GM23338 (cell line): ENCODE measurements at regions not wholly inside any gene's neighbourhood (a gene's known extent, or its start where the extent isn't known, plus 50 kb on each side); places are given as distances from the start of the nearest gene placed in this dataset.

Source experiments
- CREB1 ChIP-seq: fragments of 250-450 bp; sonication (Bioruptor Pico); IDR thresholded peaks from 2 replicates; pipeline ENCODE4 v1.5.0; 2020; ENCODE audit warnings: low read depth, mild to moderate bottlenecking, moderate library complexity
- CTCF ChIP-seq, 2 experiments: fragments of 200-600 bp in 1 of 2; sonication (generic) in 1 of 2; conservative IDR thresholded peaks; 2 replicates each; pipeline versions ENCODE4 v1.5.1 to v1.6.1; 2016 to 2017; ENCODE audit warnings: antibody characterized with exemption in 2 of 2, low read depth in 2 of 2, mild to moderate bottlenecking in 2 of 2, moderate library complexity in 1 of 2
- EZH2 ChIP-seq: fragments of 200-600 bp; sonication (generic); IDR thresholded peaks from one replicate; pipeline ENCODE4 v1.8.0; 2017; ENCODE audit warnings: antibody characterized with exemption, mild to moderate bottlenecking, low read depth; ENCODE audit not compliant: unreplicated experiment
- JUNB ChIP-seq: IDR thresholded peaks from one replicate; pipeline ENCODE4 v1.6.1; 2016; ENCODE audit warnings: antibody characterized with exemption; ENCODE audit not compliant: unreplicated experiment
- POLR2AphosphoS5 ChIP-seq: IDR thresholded peaks from 2 replicates; pipeline ENCODE4 v1.6.1; 2016; ENCODE audit warnings: antibody characterized with exemption, low read depth
- REST ChIP-seq: IDR thresholded peaks from one replicate; pipeline ENCODE4 v1.6.1; 2018; ENCODE audit warnings: antibody characterized with exemption; ENCODE audit not compliant: unreplicated experiment
- ZNF331 ChIP-seq: fragments of 250-450 bp; sonication (Bioruptor Pico); IDR thresholded peaks from 2 replicates; pipeline ENCODE4 v1.5.0; 2020; ENCODE audit warnings: low read depth, mild to moderate bottlenecking, moderate library complexity
- ZNF462 ChIP-seq: fragments of 250-450 bp; sonication (Bioruptor Pico); IDR thresholded peaks from 2 replicates; pipeline ENCODE4 v1.5.0; 2020; ENCODE audit warnings: mild to moderate bottlenecking, moderate library complexity

- TF ChIP-seq CTCF (conservative IDR thresholded peaks at IDR 0.05; ENCODE audit: low read depth in 2 of 2): no peak
- TF ChIP-seq EZH2: no peak
- no peak for TF ChIP-seq POLR2AphosphoS5
- no peak for TF ChIP-seq ZNF462
- no peak for TF ChIP-seq REST
- no peak for TF ChIP-seq CREB1 (CRISPR knock-in tag)
- no peak for TF ChIP-seq JUNB
- TF ChIP-seq ZNF331 (CRISPR knock-in tag): no peak
Measured at GRCh38 chr12:19880721-19881120, 441.4 kb downstream of the AEBP2 start.
